BE2C (cell line): ENCODE measurements at regions not wholly inside any gene's neighbourhood (a gene's known extent, or its start where the extent isn't known, plus 50 kb on each side); places are given as distances from the start of the nearest gene placed in this dataset.

Experiments used
- DNase-seq: peaks from one replicate; pipeline ENCODE4 v3.0.0-alpha.2; 2020
- H3K27me3 ChIP-seq: fragments of 250-450 bp; sonication (Bioruptor Pico); 2 replicates; pipeline ENCODE4 v1.5.1; 2020; ENCODE audit warnings: mild to moderate bottlenecking
- H3K36me3 ChIP-seq: fragments of 250-450 bp; sonication (Bioruptor Pico); 2 replicates; pipeline ENCODE4 v1.5.1; 2020; ENCODE audit warnings: mild to moderate bottlenecking
- H3K4me1 ChIP-seq: fragments of 250-450 bp; sonication (Bioruptor Pico); 2 replicates; pipeline ENCODE4 v1.5.1; 2020
- H3K4me3 ChIP-seq: 2 replicates; pipeline ENCODE4 v1.5.1; 2011; ENCODE audit warnings: low read depth, low read length
- H3K9me3 ChIP-seq: fragments of 250-450 bp; sonication (Bioruptor Pico); 2 replicates; pipeline ENCODE4 v1.5.1; 2020
- TF ChIP-seq, protein P1 (sequence below): IDR thresholded peaks from 2 replicates; pipeline ENCODE4 v1.5.1; 2012; ENCODE audit warnings: mild to moderate bottlenecking, low read depth, low read length

GRCh38 chr1:164228928-164229327 is 330.1 kb upstream of the PBX1 start:
- TF ChIP-seq, protein P1, sequence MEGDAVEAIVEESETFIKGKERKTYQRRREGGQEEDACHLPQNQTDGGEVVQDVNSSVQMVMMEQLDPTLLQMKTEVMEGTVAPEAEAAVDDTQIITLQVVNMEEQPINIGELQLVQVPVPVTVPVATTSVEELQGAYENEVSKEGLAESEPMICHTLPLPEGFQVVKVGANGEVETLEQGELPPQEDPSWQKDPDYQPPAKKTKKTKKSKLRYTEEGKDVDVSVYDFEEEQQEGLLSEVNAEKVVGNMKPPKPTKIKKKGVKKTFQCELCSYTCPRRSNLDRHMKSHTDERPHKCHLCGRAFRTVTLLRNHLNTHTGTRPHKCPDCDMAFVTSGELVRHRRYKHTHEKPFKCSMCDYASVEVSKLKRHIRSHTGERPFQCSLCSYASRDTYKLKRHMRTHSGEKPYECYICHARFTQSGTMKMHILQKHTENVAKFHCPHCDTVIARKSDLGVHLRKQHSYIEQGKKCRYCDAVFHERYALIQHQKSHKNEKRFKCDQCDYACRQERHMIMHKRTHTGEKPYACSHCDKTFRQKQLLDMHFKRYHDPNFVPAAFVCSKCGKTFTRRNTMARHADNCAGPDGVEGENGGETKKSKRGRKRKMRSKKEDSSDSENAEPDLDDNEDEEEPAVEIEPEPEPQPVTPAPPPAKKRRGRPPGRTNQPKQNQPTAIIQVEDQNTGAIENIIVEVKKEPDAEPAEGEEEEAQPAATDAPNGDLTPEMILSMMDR, result no peak
- no peaks in the 10 kb centered on the region for H3K4me1 ChIP-seq
- DNase-seq, result no peak
- no peaks in the 10 kb centered on the region for H3K36me3 ChIP-seq
- no peaks in the 10 kb centered on the region for H3K27me3 ChIP-seq
- no peak overlapping the region for H3K4me3 ChIP-seq
- no peaks in the 10 kb centered on the region for H3K9me3 ChIP-seq

DNA sequence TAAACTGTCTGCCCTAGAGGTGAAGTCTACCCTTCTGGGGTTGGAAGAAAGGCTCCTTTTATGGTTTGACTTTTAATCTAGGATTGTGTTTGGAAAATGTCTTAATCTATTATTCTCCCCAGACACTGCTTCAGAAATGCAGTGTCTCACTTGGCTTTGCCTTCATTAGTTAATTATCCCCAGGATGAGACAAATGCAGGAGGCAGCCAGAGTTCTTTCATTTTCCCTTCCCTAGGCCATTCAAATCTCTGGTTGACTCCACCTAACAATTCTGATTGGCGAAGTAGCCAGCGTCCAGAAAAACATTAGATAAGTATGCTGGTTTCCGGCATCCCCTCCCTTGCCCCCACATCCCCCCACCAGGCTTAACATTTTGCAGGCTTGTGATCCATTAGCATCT is 325.8 kb upstream of the PBX1 start:
- TF ChIP-seq, protein P1, result no peak
- H3K4me1 ChIP-seq, result no peaks in the 10 kb centered on the region
- H3K4me3 ChIP-seq, result no peak overlapping the region
- no peaks in the 10 kb centered on the region for H3K27me3 ChIP-seq
- no peaks in the 10 kb centered on the region for H3K36me3 ChIP-seq
- no peak for DNase-seq
- no peaks in the 10 kb centered on the region for H3K9me3 ChIP-seq

- H3K4me3 ChIP-seq, result no peak overlapping the region
- no peaks in the 10 kb centered on the region for H3K27me3 ChIP-seq
- no peaks in the 10 kb centered on the region for H3K36me3 ChIP-seq
- H3K9me3 ChIP-seq, result no peaks in the 10 kb centered on the region; the same call in 1 of the 2 replicates
- no peak for DNase-seq
- H3K4me1 ChIP-seq, result no peaks in the 10 kb centered on the region
- TF ChIP-seq, protein P1, result peak; percentile 6; the same call in 1 of the 2 replicates
Measured at GRCh38 chr1:164240081-164240480, 318.9 kb upstream of the PBX1 start.

DNA sequence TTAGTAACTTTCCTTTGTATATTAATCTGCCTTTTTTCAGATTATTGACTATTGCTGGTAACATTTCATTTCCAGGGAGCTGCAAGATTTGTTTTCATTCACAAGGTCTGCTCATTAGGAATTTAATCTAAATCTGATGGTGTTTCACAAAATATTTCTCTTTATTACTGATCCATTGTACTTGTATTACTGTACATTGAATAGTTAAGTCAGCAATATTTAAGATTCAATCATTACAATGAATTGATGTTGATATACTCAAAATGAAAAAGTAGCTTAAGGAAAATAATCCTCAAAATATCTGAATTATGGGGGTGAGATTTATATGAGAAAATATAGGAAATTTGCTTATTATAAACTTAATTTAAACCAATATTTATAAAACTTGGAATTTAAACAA is 308.6 kb upstream of the PBX1 start:
- H3K36me3 ChIP-seq, result no peaks in the 10 kb centered on the region
- H3K4me1 ChIP-seq, result no peaks in the 10 kb centered on the region
- no peak for DNase-seq
- no peaks in the 10 kb centered on the region for H3K27me3 ChIP-seq
- TF ChIP-seq, protein P1, result no peak
- no peaks in the 10 kb centered on the region for H3K9me3 ChIP-seq
- H3K4me3 ChIP-seq, result no peak overlapping the region

GRCh38 chr1:164256456-164256855 is 302.5 kb upstream of the PBX1 start:
- H3K36me3 ChIP-seq, result no peaks in the 10 kb centered on the region
- no peaks in the 10 kb centered on the region for H3K4me1 ChIP-seq
- H3K4me3 ChIP-seq, result no peak overlapping the region
- TF ChIP-seq, protein P1, result no peak
- H3K9me3 ChIP-seq, result no peaks in the 10 kb centered on the region
- no peak for DNase-seq
- no peaks in the 10 kb centered on the region for H3K27me3 ChIP-seq

DNA sequence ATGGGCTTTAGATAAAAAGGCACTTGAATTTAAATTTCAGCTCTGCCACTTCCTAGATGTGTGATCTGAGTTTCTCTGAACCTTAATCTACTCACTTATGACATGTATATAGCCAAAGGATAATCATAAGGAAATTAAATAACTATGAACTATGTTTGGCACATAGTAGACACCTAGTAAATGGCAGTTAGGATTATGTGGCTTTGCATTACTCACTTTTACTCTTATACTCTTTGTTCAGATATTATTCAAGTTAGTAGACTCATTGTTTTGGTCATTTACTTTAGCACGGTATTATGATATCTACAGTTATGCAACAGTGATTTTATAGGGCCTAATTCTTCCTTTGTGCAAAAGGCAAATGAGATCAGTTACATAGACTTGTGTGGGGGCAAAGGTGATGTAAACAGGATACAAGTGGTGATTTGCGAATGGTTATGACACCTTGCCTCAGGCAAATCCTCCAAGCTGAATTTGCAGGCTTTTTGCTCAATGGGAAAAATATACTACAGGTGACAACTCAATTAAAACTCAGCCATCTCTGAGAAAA is 297.2 kb upstream of the PBX1 start:
- TF ChIP-seq, protein P1, result no peak
- H3K36me3 ChIP-seq, result no peaks in the 10 kb centered on the region
- H3K9me3 ChIP-seq, result no peaks in the 10 kb centered on the region
- H3K4me1 ChIP-seq, result no peaks in the 10 kb centered on the region
- no peak overlapping the region for H3K4me3 ChIP-seq
- no peak for DNase-seq
- no peaks in the 10 kb centered on the region for H3K27me3 ChIP-seq
